GM21786 (cell line): ENCODE measurements at regions not wholly inside any gene's neighbourhood (a gene's known extent, or its start where the extent isn't known, plus 50 kb on each side); places are given as distances from the start of the nearest gene placed in this dataset.

Experiments used
- ATAC-seq: cut with Tn5 transposase; IDR thresholded peaks from one replicate; pipeline ENCODE4 v1.9.1; 2021; ENCODE audit not compliant: unreplicated experiment

GRCh38 chr11:113634940-113635575 is 71.0 kb downstream of the TMPRSS5 start:
- no peak for ATAC-seq

GRCh38 chr11:113632981-113633380 is 73.1 kb downstream of the TMPRSS5 start:
- ATAC-seq = no peak

GRCh38 chr11:113629562-113629961 is 76.5 kb downstream of the TMPRSS5 start:
- no peak for ATAC-seq

- no peak for ATAC-seq
Measured at GRCh38 chr11:113628912-113629311, 77.2 kb downstream of the TMPRSS5 start.

- no peak for ATAC-seq
Measured at GRCh38 chr11:113627946-113628345, 78.2 kb downstream of the TMPRSS5 start.

GRCh38 chr11:113627297-113627696 is 78.8 kb downstream of the TMPRSS5 start:
- no peak for ATAC-seq

GRCh38 chr11:113626736-113627135 is 79.4 kb downstream of the TMPRSS5 start:
- no peak for ATAC-seq

- ATAC-seq = no peak
Measured at GRCh38 chr11:113623114-113623513, 83.0 kb downstream of the TMPRSS5 start.

- ATAC-seq = no peak
Measured at GRCh38 chr11:113618360-113618759, 87.7 kb downstream of the TMPRSS5 start.

GRCh38 chr11:113615773-113616172 is 90.3 kb downstream of the TMPRSS5 start:
- no peak for ATAC-seq

GRCh38 chr11:113615098-113615497 is 91.0 kb downstream of the TMPRSS5 start:
- ATAC-seq = no peak

- ATAC-seq = no peak
Measured at GRCh38 chr11:113614097-113614496, 92.0 kb downstream of the TMPRSS5 start.

GRCh38 chr11:113613619-113614018 is 92.5 kb downstream of the TMPRSS5 start:
- peak; percentile 45 for ATAC-seq

- no peak for ATAC-seq
Measured at GRCh38 chr11:113604186-113604585, 101.9 kb downstream of the TMPRSS5 start.

- ATAC-seq = no peak
Measured at GRCh38 chr11:113603277-113604059, 102.6 kb downstream of the TMPRSS5 start.

GRCh38 chr11:113602483-113602882 is 103.6 kb downstream of the TMPRSS5 start:
- no peak for ATAC-seq

GRCh38 chr11:113596658-113597057 is 109.5 kb downstream of the TMPRSS5 start:
- ATAC-seq = no peak

- ATAC-seq = no peak
Measured at GRCh38 chr11:113595810-113596594, 110.1 kb downstream of the TMPRSS5 start.

GRCh38 chr11:113593698-113594308 is 112.3 kb downstream of the TMPRSS5 start:
- no peak for ATAC-seq

- ATAC-seq = no peak
Measured at GRCh38 chr11:113591117-113591516, 115.0 kb downstream of the TMPRSS5 start.

- ATAC-seq = no peak
Measured at GRCh38 chr11:113587308-113587739, 112.1 kb upstream of the DRD2 start.
